NCI-H2227 (cell line): ENCODE measurements at regions not wholly inside any gene's neighbourhood (a gene's known extent, or its start where the extent isn't known, plus 50 kb on each side); places are given as distances from the start of the nearest gene placed in this dataset.
"Not testable (repeated sequence)": the region's sequence is repeated elsewhere in the genome, so short reads cannot be mapped to it uniquely, and the experiment has no call there.

Experiments used
- DNase-seq: peaks from one replicate; lab custom pipeline; 2025; ENCODE audit not compliant: unreplicated experiment; lab: John Stamatoyannopoulos, UW

GRCh38 chr7:110514975-110515551 is 575.9 kb upstream of the LRRN3 start:
- DNase-seq: not testable (repeated sequence)

- DNase-seq: no peak
Observed at GRCh38 chr7:110519851-110520250, 571.1 kb upstream of the LRRN3 start.

- no peak for DNase-seq
Observed at GRCh38 chr7:110521357-110521911, 569.5 kb upstream of the LRRN3 start.

GRCh38 chr7:110522061-110522760 is 568.7 kb upstream of the LRRN3 start:
- peak; percentile 77 for DNase-seq

- peak; percentile 79 for DNase-seq
Observed at GRCh38 chr7:110522761-110523200, 568.1 kb upstream of the LRRN3 start.

- no peak for DNase-seq
Observed at GRCh38 chr7:110529175-110529574, 561.8 kb upstream of the LRRN3 start.

- DNase-seq: no peak
Observed at GRCh38 chr7:110531186-110531585, 559.7 kb upstream of the LRRN3 start.

- DNase-seq: no peak
Observed at GRCh38 chr7:110534241-110534931, 556.5 kb upstream of the LRRN3 start.

- no peak for DNase-seq
Observed at GRCh38 chr7:110539216-110539615, 551.7 kb upstream of the LRRN3 start.

GRCh38 chr7:110541962-110542361 is 549.0 kb upstream of the LRRN3 start:
- DNase-seq: no peak

GRCh38 chr7:110544194-110544593 is 546.7 kb upstream of the LRRN3 start:
- DNase-seq: no peak

GRCh38 chr7:110548372-110548771 is 542.6 kb upstream of the LRRN3 start:
- DNase-seq: no peak

- no peak for DNase-seq
Observed at GRCh38 chr7:110557136-110557535, 533.8 kb upstream of the LRRN3 start.

GRCh38 chr7:110563286-110563685 is 527.6 kb upstream of the LRRN3 start:
- DNase-seq: not testable (repeated sequence)

GRCh38 chr7:110564246-110564645 is 526.7 kb upstream of the LRRN3 start:
- no peak for DNase-seq

- DNase-seq: no peak
Observed at GRCh38 chr7:110568388-110568787, 522.5 kb upstream of the LRRN3 start.

GRCh38 chr7:110568932-110569331 is 522.0 kb upstream of the LRRN3 start:
- peak; percentile 16 for DNase-seq

GRCh38 chr7:110569486-110570205 is 521.3 kb upstream of the LRRN3 start:
- DNase-seq: no peak

- DNase-seq: no peak
Observed at GRCh38 chr7:110573862-110574528, 516.9 kb upstream of the LRRN3 start.

GRCh38 chr7:110587294-110587693 is 503.6 kb upstream of the LRRN3 start:
- DNase-seq: no peak

- DNase-seq: no peak
Observed at GRCh38 chr7:110590415-110590814, 500.5 kb upstream of the LRRN3 start.
